ENCODE measurements at regions not wholly inside any gene's neighbourhood (a gene's known extent, or its start where the extent isn't known, plus 50 kb on each side); places are given as distances from the start of the nearest gene placed in this dataset.
A peak's percentile ranks its signal among the peaks of the same experiment; 100 is the strongest.
"Not testable (repeated sequence)": the region's sequence is repeated elsewhere in the genome, so short reads cannot be mapped to it uniquely, and the experiment has no call there.

DNA sequence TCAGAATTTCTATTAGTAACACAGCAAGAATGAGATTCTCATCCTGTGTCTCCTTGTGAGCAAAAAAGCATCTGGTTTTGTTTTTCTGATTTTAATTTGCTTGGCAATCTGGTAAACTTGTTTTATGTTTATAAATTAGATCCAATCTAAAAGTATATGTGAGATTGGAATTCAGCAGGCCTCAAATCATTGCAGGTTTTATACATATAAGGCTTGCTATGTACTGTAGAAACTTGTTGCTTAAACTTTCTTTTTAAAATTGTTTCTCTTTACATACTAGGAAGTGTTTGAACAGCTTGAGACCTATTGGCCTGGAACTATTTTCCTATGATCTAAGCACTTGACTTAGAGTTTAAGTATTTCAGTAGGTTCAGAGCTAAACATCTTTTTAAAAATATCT is 1037.8 kb downstream of the NR2F1-AS1 start:
- TF ChIP-seq, protein P1, sequence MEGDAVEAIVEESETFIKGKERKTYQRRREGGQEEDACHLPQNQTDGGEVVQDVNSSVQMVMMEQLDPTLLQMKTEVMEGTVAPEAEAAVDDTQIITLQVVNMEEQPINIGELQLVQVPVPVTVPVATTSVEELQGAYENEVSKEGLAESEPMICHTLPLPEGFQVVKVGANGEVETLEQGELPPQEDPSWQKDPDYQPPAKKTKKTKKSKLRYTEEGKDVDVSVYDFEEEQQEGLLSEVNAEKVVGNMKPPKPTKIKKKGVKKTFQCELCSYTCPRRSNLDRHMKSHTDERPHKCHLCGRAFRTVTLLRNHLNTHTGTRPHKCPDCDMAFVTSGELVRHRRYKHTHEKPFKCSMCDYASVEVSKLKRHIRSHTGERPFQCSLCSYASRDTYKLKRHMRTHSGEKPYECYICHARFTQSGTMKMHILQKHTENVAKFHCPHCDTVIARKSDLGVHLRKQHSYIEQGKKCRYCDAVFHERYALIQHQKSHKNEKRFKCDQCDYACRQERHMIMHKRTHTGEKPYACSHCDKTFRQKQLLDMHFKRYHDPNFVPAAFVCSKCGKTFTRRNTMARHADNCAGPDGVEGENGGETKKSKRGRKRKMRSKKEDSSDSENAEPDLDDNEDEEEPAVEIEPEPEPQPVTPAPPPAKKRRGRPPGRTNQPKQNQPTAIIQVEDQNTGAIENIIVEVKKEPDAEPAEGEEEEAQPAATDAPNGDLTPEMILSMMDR (IDR thresholded peaks at IDR 0.05; ENCODE audit: low read depth, low read length, missing control alignments): no peak
- no peak for DNase-seq (ENCODE audit: low read depth)
- H3K4me3 ChIP-seq (ENCODE audit: low read depth, low read length): no peak overlapping the region
- in situ Hi-C loops (cut with HindIII; ENCODE audit: low sequenced_read_pairs): no loop called here

DNA sequence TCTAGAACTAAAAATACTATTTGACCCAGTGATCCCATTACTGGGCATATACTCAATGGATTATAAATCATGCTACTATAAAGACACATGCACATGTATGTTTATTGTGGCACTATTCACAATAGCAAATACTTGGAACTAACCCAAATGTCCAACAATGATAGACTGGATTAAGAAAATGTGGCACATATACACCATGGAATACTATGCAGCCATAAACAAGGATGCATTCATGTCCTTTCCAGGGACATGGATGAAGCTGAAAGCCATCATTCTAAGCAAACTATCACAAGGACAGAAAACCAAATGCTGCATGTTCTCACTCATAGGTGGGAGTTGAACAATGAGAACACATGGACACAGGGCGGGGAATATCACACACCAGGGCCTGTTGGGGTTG is 1039.0 kb downstream of the NR2F1-AS1 start:
- in situ Hi-C loops (cut with HindIII; ENCODE audit: low sequenced_read_pairs); H3K4me3 ChIP-seq (ENCODE audit: low read depth, low read length); DNase-seq (ENCODE audit: low read depth): not testable (repeated sequence)

DNA sequence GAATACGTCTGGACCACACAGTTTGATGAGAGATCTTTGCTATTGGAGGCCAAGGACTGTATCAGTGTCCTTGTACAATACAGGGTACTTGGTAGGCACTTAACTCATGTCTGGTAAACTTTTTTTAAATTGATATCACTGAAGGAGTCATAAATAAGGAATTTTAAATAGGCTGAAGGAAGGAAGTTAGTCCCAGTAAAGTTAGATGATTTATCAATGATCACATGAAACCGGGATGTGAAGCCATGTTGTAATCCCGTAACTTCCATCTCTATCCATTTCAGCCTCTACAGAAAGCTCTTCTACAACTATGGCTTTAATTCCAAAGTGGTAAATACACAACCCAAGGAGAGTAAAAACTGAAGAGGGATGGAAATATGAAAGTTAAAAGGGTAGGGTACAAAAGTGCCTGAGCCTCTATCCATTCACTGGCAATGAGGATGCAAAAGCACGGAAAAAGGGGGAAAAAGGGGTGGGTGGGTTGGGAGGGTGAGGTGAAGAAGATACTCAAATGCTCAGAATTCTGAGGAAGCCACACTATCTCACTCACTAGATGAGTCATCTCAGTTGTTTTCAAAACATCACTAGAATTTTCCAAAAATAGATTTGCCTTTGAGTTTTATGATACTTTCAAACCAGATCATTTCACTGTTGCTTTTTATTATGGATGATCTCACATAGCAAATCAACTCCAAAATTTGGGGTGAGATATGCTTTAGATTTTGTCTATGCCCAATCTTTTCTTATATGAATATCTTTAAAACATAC is 1053.5 kb downstream of the NR2F1-AS1 start:
- in situ Hi-C loops (cut with HindIII; ENCODE audit: low sequenced_read_pairs): no loop called here
- no peak for DNase-seq (ENCODE audit: low read depth)

DNA sequence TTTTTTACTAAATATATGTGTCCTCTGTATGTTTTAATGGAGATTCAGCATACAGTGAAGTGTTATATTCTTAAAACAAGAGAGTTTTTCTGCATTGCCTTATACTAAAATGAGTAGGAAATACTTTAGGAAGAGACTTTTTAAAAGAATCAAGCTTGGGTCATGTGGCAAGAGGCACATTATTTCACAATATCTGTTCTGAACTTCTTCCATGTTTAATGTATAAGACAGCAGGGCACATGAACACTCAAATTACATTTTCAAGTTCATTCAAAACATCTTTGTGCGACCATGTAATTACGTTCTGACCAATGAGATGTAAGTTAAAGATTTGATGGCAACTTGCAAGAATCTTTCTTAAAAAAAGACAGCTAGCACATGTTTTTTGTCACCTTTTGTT is 1055.9 kb downstream of the NR2F1-AS1 start:
- no peak for DNase-seq (ENCODE audit: low read depth)
- TF ChIP-seq, protein P1 (IDR thresholded peaks at IDR 0.05; ENCODE audit: low read depth, low read length, missing control alignments): no peak
- in situ Hi-C loops (cut with HindIII; ENCODE audit: low sequenced_read_pairs): no loop called here
- H3K4me3 ChIP-seq (ENCODE audit: low read depth, low read length): no peak overlapping the region

More for the DNA sequence above, 1053.5 kb downstream of the NR2F1-AS1 start:
- TF ChIP-seq, protein P1 (IDR thresholded peaks at IDR 0.05; ENCODE audit: low read depth, low read length, missing control alignments): no peak
- no peak overlapping the region for H3K4me3 ChIP-seq (ENCODE audit: low read depth, low read length)

DNA sequence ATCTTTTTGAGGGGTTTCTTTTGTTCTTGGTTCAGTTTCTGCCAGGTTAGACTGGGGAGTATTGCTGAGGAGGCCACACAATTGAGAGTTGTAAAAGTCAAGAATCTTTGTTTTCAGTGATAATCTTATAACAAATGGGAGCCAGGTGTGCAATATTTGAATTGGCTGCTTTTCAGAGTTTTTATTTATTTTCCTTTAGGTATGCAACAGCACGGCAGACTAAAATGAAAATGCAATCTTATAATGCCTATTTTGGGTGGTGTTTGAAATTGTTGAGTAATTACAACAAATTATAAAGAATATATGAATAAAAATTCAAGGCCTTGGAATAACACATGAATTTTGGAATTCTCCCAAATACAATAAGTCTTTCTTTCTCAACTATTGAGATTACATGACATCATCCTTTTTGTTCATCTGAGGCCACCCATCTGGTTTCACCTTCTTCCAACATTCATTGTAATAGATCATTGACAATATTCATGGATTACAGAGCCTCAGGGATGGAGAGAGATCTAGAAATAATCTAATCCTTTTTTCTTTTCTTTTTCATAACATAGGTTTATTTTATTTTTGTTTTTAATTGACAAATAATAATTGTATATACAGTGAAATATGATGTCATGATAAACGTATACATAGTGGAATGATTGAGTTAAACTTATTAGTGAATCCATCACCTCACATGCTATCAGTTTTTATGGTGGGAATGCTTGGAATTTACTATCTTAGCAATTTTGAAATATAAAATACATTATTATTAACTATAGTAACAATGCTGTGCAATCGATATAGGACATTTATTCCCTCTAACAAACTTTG is 1061.0 kb downstream of the NR2F1-AS1 start:
- in situ Hi-C loops (cut with HindIII; ENCODE audit: low sequenced_read_pairs): no loop called here
- no peak for DNase-seq (ENCODE audit: low read depth)
- H3K4me3 ChIP-seq (ENCODE audit: low read depth, low read length): no peak overlapping the region
- TF ChIP-seq, protein P1 (IDR thresholded peaks at IDR 0.05; ENCODE audit: low read depth, low read length, missing control alignments): no peak

DNA sequence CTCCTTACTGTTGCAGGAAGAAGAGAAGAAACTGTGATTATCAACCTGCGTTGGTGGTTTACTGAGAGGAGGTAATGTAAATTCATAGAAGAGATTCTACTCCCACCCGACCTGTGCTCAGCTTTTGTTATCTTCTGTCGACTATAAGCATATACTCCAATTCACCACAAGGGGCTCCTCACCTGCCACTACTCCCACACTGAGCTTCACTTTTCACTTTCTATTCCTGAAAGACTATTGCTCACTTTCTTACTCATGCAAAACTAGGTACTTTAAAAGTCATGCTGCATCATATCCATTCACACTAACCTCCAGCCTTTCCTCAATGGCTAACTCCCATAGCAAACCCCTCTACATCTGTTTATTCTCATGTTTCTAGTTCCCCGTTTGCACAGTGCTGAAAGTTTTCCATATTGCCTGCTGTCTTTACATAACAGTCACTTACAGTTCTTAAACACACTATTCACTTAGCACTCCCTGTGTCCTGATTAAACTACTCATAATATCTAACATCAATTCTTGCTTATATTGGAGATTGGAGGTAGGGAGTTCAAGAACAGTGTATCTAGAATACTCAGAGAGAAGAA is 1062.6 kb downstream of the NR2F1-AS1 start:
- in situ Hi-C loops (cut with HindIII; ENCODE audit: low sequenced_read_pairs): no loop called here
- TF ChIP-seq, protein P1 (IDR thresholded peaks at IDR 0.05; ENCODE audit: low read depth, low read length, missing control alignments): peak; percentile 54
- no peak overlapping the region for H3K4me3 ChIP-seq (ENCODE audit: low read depth, low read length)
- DNase-seq (ENCODE audit: low read depth): no peak

Data from astrocyte of the cerebellum (primary cell).